Stimulated activated CD4-positive, alpha-beta T cell treated with anti-CD3 and anti-CD28 coated beads, Interleukin-2, amount 100 ng/mL, for 48 hours (primary cell): ENCODE measurements at regions not wholly inside any gene's neighbourhood (a gene's known extent, or its start where the extent isn't known, plus 50 kb on each side); places are given as distances from the start of the nearest gene placed in this dataset.
"Not testable (repeated sequence)": the region's sequence is repeated elsewhere in the genome, so short reads cannot be mapped to it uniquely, and the experiment has no call there.

Experiments used
- DNase-seq, 2 donors: peaks; one replicate each; pipeline ENCODE4 v3.0.0-alpha.2; 2020

DNA sequence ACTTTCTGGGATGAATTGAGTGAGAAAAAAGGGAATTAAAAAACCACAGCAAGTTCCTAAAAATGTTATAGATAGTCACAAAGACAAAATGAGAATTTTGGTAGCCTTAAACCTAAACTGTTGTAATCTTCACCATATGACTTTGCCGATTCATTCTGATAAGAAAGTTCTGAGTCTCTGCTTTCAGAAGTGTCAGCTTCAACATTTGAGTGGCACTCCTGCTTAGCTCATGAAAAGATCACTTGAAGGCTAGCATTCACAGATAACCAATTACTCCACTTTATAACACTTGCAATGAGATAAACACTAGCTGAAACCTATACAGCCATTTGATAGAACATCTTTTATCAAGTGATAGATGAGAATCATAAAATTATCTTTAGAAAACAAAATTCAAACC, 288.1 kb upstream of the POU1F1 start:
- no peak for DNase-seq

DNA sequence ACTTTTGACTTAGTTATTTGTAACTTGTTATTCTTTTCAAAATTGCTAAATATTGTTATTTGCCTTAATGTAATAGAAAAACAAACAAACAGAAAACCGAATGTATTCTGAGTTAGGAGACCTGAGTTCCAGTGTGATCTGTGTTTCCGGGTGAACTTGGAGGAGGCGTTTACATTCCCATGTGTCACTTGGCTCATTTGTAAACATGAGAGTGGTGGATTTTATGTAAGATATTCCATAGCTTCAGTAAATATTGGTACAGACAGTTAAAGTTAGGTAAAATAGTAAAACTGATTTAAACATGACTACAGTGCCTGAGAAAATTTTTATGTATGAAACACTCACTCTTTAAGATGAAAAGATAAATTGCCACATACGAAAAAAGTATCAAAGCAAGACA, 287.3 kb upstream of the POU1F1 start:
- no peak for DNase-seq

DNA sequence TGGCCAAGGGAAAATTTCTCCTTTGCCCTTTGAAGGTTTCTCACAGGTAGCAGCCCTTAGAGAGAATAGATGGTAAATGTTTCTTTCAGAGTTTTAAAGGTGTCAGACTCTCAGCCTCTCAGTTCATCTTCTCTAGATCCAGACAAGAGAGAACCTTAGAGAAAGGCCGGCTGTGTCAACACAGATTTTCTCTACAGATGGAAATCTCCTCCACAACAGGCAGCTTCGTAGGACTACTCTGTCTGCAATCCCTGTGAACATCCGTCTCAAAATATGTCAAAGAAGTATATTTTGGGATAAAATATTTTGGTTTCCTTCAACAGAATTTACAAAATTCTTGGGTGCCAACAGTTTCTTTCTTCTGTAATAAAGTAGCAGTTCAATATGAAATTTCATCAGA, 282.1 kb upstream of the POU1F1 start:
- no peak for DNase-seq

DNA sequence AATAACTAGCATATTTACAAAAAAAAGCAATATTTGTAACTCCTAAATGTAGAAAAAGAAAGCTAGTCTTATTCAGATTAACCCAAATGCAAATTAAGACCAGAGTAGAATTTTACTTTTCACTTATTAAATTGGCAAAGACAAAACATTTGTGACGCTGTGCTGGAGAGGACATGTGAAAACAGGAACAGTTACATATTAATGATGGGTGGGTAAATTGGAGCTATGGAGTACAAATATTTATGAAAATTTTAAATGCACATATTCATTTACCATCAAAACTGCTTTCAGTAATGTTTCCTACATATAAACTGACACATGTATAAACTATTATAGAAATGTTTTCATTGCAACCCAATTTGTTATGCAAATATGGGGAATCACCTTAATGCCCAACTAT, 278.9 kb upstream of the POU1F1 start:
- no peak for DNase-seq

DNA sequence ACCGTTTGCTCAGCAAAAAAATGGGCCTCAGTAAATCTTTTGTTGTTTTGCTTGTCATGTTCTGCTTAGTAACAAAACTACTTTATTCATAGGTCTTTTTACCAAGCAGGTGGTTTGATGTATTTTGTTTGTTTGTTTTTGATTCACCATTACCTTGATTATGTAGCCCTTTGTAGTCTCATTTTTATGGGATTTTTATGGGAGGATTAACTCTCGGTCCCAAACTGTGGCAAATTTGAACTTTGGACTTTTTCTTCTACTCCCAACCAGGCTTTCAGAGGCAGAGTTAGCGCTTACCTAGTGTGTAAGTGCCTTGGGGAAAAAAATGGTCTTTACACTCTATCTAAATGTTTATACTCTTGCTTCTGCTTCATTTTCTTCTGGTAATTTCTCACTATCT, 276.7 kb upstream of the POU1F1 start:
- DNase-seq = no peak

DNA sequence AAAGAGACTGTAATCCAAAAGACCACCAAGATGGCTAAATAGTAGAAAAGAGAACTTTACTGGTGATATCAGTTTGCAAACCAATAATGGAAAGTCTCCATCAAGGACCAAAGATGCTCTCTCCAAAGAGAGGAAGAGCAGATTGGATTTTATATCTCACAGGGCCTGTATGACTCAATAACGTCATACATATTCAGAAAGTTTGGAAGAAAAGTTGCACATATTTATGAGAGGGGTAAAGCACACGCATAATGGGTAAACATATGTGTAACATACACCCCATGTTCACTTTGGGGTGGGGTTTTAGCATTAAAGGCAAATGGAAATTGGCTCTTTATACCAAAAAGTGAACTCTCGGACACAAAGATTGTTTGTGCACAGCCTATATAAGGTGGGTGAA, 274.5 kb upstream of the POU1F1 start:
- no peak for DNase-seq

DNA sequence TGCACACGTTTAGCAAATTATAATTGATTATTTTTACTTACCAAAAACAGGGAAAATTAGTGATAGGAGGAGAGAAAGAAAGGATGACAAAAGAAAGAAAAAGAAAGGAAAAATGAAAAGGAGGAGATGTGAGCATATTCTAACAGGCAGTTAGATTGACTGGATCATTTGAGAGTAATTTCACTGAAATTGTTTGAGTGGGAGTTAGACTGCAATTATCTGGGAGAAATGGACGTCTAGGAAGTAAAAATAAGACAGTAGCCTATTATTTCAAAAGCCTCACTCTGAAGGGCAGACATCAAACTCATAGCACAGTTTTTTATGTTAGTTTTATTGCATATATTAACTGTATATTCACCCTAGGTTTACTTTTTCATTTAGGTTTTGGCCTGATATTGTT, 272.8 kb upstream of the POU1F1 start:
- DNase-seq = no peak

DNA sequence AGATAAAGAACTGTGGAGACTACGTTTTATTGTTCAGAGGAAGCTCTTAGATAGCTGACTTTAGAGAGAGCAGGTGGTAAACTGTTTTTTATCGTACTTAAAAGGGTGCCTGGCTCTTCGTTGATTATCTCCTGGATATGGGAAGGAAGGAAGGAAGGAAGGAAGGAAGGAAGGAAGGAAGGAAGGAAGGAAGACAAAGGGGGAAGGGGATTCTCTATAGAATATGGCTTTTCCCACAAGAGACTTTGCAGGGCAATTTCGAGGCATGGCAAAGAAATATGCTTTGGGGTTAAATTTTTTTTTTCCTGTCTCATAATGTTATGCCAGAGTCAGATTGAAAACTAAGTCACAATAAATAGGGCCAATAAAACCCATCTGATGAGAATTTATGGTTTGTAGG, 271.9 kb upstream of the POU1F1 start:
- no peak for DNase-seq

DNA sequence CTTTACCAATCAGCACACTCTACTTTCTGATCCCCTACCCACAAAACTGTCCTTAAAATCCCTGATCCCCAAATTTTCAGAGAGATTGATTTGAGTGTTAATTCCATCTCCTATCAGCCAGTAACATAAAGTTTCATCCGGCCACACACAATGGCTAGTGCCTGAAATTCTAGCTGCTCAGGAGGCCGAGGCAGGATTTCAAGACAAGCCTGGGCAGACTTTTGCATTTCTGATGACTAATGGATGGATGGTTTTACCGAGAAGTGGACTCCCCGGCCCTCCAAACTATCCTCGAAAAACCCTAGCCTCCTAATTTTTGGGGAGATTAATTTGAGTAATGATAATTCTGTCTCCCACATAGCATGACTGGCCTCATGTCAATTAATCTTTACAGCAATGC, 269.8 kb upstream of the POU1F1 start:
- no peak for DNase-seq

DNA sequence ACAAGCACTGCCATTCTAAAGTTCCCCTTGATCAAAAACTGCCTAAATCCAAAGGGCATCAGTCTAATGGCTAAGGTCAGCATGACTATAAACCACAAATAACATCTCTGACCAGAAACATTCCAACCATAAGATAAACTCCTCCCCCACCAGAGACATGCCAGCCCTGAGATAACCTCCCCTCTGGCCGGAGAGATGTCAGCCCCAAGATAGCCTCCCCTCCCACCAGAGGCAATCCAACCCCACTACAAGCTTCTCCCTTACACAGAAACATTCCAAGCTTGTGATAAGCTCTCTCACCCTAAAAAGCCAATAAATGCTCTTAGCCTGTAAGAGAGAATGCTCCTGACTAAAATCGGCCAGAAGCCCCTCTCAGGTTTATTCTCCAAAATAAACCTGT, 267.0 kb upstream of the POU1F1 start:
- DNase-seq = not testable (repeated sequence)

DNA sequence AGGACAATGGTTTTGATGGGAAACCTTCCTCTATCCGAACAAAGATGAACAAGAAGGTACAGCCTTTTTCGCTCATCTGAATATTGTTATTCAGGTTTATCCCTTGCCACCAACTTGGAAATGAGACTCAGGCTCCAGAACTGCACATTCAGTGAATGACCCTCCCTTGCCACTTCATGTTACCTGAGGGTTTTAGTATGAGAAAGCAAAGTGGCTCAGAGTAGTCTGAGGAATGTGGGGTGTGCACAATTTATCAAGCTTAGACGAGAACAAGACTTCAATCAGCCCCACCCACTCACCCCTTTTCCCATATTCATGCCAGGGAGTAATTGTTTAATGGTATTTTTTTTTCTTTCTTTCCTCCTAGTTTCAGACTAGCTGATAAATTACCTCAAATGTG, 265.3 kb upstream of the POU1F1 start:
- DNase-seq = no peak

DNA sequence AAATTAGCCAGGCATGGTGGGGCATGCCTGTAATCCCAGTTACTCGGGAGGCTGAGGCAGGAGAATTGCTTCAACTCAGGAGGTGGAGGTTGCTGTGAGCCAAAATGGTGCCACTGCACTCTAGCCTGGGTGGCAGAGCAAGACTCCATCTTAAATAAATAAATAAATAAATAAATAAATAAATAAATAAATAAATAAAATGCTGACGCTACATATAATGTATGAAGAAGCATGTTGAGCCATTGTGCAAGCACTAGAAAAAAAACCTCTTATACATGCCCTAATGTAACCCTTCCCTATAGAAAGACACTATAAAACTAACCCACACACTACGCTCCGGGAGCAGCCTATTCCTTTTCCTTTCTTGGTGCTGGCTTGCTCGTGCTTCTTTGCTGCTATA, 262.3 kb upstream of the POU1F1 start:
- DNase-seq = not testable (repeated sequence)

DNA sequence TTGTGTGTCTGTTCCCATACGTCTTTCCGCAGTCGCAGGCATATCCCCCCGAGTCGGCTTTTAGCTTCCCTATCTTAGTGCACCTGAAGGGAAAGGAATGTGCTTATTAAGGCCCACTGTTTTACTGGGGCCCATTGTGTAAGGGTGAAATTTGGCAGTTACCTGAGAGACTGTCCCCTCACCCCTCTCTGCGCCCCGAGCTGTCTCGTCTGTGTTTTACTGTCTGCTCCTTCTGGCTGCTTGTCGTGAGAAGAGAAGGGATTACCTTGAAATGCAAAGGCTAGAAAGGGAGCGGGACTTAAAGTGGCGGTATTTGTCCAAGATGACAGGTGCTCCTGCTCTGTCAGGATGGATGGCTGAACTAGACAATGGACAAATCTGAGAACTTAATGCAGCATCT, 233.0 kb upstream of the POU1F1 start:
- DNase-seq = no peak

DNA sequence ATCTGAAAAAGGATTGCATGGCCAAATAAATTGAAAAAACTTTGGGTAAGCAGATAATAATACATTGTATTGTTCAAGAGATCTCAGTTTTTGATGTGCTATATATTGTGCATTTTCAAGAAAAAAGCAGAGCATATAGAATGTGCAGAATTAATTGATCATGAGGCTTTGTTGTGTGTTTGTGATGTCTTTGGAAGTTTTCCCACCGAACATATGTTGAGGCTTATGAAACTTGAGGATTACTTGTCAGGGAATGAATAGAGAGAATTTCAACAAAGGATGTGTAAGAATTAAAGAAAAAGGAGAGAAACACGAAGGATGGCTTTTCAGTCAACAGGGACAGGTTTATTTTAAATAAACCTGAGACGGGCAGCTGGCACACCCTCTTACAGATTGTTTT, 232.5 kb upstream of the POU1F1 start:
- no peak for DNase-seq

DNA sequence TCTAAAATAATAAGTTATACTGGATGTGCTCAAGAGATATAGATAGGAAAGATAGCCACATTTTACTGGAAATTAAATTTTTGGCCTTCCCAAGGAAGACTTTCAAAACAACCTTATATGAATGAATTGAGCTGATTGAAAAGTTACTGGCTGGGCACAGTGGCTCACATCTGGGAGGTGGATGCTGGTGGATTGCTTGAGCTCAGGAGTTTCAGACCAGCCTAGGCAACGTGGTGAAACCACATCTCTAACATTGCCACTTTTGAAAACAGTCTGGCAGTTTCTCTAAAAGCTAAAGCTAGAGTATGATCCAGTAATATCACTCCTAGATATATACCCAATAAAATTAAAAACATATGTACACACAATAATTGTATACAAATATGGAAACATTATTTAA, 231.4 kb upstream of the POU1F1 start:
- DNase-seq = no peak

DNA sequence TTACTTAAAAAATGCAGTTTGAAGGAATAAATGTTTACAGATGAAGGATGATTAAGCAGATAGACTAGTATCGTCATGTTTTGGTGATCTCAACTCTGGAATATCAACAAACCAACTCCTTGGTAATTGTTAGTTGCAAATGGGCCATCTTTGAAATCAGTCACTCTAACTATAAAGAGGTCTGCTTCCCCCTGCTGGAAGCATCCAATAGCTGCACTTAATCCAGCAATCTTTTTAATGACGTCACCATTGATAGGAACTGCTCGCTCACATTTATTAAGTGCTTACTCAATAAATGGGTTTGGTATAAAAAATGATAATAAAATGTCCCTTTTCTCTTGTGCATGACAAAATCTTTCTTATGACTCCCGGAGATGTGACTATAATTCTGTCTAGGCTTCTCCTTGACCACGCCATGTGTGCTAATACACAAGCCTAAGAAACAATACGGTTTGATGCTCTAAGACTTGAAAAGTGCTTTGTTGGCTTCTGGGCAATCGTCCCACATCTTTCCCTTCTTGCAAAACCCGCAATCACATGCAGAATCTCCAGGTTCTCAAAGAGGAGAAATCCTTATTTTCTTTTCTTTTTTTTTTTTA, 227.6 kb upstream of the POU1F1 start:
- DNase-seq = peak in 1 of 2 donors; percentile 4

DNA sequence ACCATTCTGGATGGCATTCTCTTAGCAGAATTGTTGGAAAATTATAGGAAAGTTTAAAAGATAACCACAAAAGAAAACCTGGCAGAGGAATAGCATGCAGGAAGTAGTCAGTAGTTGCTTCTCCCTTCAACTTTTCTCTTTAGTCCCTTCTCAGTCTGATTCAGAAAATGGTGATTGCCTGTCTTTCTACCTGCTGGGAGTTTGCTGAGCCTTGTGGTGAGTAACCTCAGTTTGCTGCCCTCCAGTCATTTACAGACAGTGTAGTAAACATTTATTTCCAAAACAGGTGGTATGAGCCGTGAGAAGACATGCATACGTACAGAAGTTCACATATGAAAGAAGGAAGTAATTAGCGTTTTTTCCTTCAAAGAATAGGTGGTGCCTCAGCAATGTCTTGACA, 224.7 kb upstream of the POU1F1 start:
- no peak for DNase-seq

DNA sequence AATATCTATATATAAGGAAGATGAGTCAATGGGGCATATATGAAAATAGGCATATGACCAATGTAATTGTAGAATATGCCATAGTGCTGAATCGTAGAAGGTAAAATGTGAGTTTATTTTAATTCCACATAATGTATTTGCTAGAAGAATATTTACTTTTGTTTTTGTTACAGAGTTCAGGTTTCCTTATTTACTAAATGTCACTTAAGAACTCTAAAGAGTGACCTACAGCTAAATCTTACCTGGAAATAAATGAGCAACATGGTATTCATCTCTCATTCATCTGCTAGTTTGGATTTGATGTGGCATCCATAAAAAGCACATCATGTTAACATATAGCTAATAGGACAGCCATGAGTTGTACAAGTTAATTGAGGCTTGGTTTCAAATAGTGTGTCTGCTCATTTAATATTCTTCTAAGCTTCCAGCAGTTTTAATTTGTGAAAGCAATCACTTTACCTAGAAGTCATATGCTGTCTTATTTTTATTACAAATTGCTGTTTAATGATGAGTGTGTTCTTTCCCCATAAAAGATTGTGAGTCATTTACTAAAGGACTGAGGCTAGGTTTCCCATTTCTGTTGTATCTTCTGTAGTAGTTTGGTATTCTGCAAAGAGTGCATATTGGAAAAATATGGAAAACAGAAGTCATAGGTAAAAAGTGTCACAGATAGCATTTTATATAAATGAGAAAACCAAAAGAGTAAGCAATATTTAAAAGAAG, 222.1 kb upstream of the POU1F1 start:
- no peak for DNase-seq

DNA sequence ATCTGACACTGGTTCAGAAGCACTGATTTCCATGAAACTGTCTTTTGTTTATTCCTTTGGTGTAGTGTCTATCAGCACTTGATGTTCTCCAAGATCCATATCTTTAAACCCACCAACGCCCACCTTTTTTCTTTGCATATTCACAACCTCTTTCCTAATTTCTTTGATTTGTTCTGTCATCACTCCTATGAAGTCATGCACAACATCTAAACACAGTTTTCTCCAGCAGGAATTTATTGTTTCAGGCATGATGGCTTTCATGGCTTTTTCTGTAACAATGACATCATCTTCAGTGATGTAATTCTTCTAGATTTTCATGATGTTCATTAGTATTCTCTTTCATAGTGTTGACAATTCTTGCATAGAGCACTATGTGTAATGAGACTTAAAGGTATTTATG, 219.6 kb upstream of the POU1F1 start:
- DNase-seq = no peak

DNA sequence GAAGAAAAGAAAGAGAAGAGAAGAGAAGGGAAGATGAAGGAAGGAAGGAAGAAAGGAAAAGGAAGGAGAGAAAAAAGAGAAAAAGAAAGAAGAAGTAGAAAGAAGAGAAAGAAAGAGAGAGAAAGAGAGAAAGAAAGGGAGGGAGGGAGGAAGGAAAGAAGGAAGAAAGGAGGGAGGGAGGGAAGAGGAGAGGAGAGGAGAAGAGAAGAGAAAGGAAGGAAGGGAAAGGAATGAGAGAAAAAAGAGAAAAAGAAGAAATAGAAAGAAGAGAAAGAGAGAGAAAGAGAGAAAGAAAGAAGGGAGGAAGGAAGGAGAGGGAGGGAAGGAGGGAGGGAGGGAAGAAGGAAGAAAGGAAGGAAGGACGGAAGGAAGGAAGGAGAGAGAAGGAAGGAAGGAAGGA, 217.9 kb upstream of the POU1F1 start:
- no peak for DNase-seq

DNA sequence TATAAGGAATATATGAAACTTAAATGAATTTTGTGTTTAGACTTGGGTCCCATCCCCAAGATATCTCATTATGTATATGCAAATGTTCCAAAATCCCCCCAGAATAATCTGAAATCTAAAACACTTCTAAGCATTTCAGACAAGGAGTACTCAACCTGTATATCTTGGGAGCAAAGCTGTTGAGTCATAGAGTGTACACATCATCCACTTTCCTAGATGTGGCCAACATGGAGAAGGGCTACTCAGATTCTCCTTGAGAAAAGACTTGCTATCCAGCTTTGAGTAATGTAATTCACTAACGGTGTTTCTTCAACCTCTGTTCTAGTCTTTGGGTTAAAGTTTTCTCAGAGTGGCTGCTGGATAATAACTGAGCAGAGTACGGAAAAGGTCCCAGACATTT, 215.5 kb upstream of the POU1F1 start:
- DNase-seq = no peak

DNA sequence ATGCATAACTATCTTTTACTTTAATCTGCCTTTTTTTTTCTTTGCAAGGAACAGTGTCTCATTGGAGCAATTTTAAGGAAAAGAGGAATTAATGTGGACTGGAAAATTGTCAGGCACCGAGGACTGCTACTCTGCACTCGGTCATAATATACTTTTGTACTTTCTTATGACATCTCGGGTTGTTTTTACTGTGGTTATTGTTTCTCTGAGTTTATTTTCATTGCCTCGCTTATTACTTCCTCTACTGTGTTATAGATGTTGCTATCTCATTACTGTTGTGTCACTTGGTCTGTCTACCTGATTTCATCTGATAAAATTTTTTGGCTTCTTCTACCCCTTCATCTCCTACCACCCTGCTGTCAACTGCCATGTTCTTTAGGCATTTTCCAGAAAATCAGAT, 213.5 kb upstream of the POU1F1 start:
- no peak for DNase-seq

DNA sequence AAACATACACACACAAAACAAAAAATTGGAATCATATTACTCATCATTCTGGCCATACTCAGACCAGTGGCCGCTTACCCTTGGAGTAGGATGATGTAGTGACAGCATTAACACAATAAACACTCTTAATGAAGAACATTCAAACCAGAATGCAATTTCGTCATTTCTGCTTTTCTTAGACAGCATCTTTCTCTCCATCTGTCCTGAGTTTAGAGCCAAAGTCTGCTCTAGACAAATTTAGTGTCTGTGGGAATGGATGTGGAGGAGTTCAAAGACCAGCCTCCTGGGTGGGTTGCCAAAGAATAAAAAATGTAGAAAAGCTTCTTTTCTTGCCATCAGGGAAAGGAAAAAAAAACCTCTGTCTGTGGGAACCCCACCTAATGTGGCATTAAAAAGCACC, 212.4 kb upstream of the POU1F1 start:
- DNase-seq = no peak

DNA sequence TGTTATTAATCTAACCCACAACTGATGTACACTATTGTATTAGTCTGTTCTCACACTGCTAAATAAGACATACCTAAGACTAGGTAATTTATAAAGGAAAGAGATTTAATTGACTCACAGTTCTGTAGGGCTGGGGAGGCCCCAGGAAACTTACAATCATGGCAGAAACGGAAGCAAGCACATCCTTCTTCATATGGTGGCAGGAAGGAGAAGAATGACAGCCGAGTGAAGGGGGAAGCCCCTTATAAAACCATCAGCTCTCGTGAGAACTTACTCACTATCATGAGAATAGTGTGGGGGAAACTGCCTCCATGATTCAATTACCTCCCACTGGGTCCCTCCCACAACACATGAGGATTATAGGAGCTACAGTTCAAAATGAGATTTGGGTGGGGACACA, 210.3 kb upstream of the POU1F1 start:
- not testable (repeated sequence) for DNase-seq

DNA sequence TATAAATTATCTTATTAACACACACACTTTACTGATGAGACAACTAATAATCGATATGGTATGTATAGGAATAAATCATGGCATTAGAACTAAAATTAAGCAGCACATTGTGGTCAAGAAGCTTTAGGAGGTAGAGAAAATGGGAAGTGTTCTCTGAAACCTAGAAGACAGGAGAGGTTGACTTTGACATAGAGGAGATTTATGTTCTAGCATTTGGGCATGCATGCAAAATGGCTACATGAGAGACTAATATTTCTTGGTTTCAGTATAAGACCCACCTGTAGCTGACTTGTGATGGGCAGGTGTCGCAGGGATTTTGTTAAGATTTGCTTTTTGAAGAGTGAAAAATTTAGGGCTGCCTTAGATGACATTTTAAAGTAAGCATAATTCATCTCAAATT, 209.7 kb upstream of the POU1F1 start:
- DNase-seq = no peak
